ENCODE measurements at regions not wholly inside any gene's neighbourhood (a gene's known extent, or its start where the extent isn't known, plus 50 kb on each side); places are given as distances from the start of the nearest gene placed in this dataset.

- DNase-seq (ENCODE audit: low spot score) = no peak
- Histone ChIP-seq H3K4me3 (ENCODE audit: low read depth in 1 of 3, low read length in 3 of 3) (no peak overlapping the region), H3K27ac (ENCODE audit: low read depth in 1 of 2, low read length in 2 of 2) (no peak overlapping the region), H3K4me1 (ENCODE audit: control insufficient read depth in 4 of 4, insufficient read depth in 4 of 4, low read length in 3 of 4) (no peaks in the 10 kb centered on the region), H3K36me3 (ENCODE audit: control insufficient read depth in 4 of 4, insufficient read depth in 3 of 4, low read depth in 1 of 4, low read length in 3 of 4) (no peaks in the 10 kb centered on the region), H3K9ac (ENCODE audit: low read depth in 1 of 2, low read length in 2 of 2) (no peak overlapping the region), H3K27me3 (ENCODE audit: control insufficient read depth in 4 of 4, insufficient read depth in 4 of 4, low read length in 3 of 4) (no peaks in the 10 kb centered on the region), H3K9me3 (ENCODE audit: control insufficient read depth in 4 of 4, low read length in 3 of 4) (no peaks in the 10 kb centered on the region)
- TF ChIP-seq EGR1 (IDR thresholded peaks at IDR 0.05; ENCODE audit: low read depth in 2 of 2) (no peak), JUND (IDR thresholded peaks at IDR 0.05) (no peak), YY1 (IDR thresholded peaks at IDR 0.05) (no peak), TAF1 (conservative IDR thresholded peaks at IDR 0.05) (no peak), FOXA1 (IDR thresholded peaks at IDR 0.05) (no peak), FOXA2 (IDR thresholded peaks at IDR 0.05) (no peak)
- TF ChIP-seq, protein P1, sequence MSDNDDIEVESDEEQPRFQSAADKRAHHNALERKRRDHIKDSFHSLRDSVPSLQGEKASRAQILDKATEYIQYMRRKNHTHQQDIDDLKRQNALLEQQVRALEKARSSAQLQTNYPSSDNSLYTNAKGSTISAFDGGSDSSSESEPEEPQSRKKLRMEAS (IDR thresholded peaks at IDR 0.05) = no peak
- 82% methylated on average over 2 of the region's 2 CpGs for WGBS
Observed at GRCh38 chr7:136392856-136393255, 415.7 kb upstream of the MTPN start.

DNA sequence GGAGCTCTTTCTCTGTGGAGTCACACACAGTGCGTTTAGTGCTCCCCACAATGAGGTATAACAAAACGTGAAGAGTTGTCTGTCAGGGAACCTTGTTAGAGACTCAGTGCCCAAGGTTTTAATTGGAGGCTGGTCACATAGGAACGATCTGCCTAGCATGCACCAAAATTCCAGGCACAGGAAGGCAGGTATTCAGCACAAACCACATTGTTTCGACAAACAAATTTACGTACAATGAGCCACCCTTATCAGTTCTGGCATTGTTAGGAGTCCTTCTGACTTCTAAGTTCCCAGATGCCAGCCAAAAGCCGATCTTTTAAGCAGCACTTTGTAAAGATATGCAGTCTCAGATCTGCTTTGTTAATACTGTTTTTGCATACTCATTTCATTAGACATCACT, 414.2 kb upstream of the MTPN start:
- H3K9ac ChIP-seq (ENCODE audit: low read depth in 1 of 2, low read length in 2 of 2) = no peak overlapping the region
- 48% methylated on average over 6 of the region's 6 CpGs for WGBS
- H3K27me3 ChIP-seq (ENCODE audit: control insufficient read depth in 4 of 4, insufficient read depth in 4 of 4, low read length in 3 of 4) = no peaks in the 10 kb centered on the region
- no peak overlapping the region for H3K4me3 ChIP-seq (ENCODE audit: low read depth in 1 of 3, low read length in 3 of 3)
- H3K4me1 ChIP-seq (ENCODE audit: control insufficient read depth in 4 of 4, insufficient read depth in 4 of 4, low read length in 3 of 4) = no peaks in the 10 kb centered on the region
- no peaks in the 10 kb centered on the region for H3K36me3 ChIP-seq (ENCODE audit: control insufficient read depth in 4 of 4, insufficient read depth in 3 of 4, low read depth in 1 of 4, low read length in 3 of 4)
- DNase-seq (ENCODE audit: low spot score) = no peak
- no peaks in the 10 kb centered on the region for H3K9me3 ChIP-seq (ENCODE audit: control insufficient read depth in 4 of 4, low read length in 3 of 4)
- TF ChIP-seq CTCF (IDR thresholded peaks at IDR 0.05; ENCODE audit: low read depth, low read length, missing input control) (no peak), FOXA1 (IDR thresholded peaks at IDR 0.05) (no peak), EGR1 (IDR thresholded peaks at IDR 0.05; ENCODE audit: low read depth in 2 of 2) (no peak), JUND (IDR thresholded peaks at IDR 0.05) (no peak), YY1 (IDR thresholded peaks at IDR 0.05) (no peak), NR2F2 (IDR thresholded peaks at IDR 0.05) (no peak), GABPA (IDR thresholded peaks at IDR 0.05 in 1 of 2, conservative IDR thresholded peaks at IDR 0.05 in 1 of 2) (no peak), HNF4G (IDR thresholded peaks at IDR 0.05) (no peak), SP1 (IDR thresholded peaks at IDR 0.05) (no peak)
- TF ChIP-seq, protein P1 (IDR thresholded peaks at IDR 0.05) = no peak
- TF ChIP-seq, protein P2, sequence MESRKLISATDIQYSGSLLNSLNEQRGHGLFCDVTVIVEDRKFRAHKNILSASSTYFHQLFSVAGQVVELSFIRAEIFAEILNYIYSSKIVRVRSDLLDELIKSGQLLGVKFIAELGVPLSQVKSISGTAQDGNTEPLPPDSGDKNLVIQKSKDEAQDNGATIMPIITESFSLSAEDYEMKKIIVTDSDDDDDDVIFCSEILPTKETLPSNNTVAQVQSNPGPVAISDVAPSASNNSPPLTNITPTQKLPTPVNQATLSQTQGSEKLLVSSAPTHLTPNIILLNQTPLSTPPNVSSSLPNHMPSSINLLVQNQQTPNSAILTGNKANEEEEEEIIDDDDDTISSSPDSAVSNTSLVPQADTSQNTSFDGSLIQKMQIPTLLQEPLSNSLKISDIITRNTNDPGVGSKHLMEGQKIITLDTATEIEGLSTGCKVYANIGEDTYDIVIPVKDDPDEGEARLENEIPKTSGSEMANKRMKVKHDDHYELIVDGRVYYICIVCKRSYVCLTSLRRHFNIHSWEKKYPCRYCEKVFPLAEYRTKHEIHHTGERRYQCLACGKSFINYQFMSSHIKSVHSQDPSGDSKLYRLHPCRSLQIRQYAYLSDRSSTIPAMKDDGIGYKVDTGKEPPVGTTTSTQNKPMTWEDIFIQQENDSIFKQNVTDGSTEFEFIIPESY (IDR thresholded peaks at IDR 0.05) = no peak
- TF ChIP-seq, protein P3, sequence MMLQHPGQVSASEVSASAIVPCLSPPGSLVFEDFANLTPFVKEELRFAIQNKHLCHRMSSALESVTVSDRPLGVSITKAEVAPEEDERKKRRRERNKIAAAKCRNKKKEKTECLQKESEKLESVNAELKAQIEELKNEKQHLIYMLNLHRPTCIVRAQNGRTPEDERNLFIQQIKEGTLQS (IDR thresholded peaks at IDR 0.05) = no peak
- no peak overlapping the region for H3K27ac ChIP-seq (ENCODE audit: low read depth in 1 of 2, low read length in 2 of 2)

DNA sequence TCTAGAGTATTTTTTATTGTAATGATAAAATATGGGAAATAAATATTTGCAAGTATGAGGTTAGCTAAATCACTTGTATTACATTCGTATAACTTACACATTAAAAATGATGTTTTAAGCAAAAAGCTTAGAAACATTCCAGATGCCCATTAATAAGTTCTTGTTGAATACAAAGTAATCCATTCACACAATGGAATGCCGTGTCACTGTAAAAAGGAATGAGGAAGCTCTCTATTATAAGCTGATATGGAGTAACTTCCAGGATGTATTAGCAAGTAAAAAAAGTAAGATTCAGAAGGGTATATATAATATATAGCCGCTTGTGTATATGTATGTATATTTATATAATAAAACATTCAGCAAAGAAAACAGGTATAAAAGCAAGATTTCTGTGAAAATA, 412.8 kb upstream of the MTPN start:
- Histone ChIP-seq H3K27me3 (ENCODE audit: control insufficient read depth in 4 of 4, insufficient read depth in 4 of 4, low read length in 3 of 4) (no peaks in the 10 kb centered on the region), H3K27ac (ENCODE audit: low read depth in 1 of 2, low read length in 2 of 2) (no peak overlapping the region), H3K4me3 (ENCODE audit: low read depth in 1 of 3, low read length in 3 of 3) (no peak overlapping the region), H3K9me3 (ENCODE audit: control insufficient read depth in 4 of 4, low read length in 3 of 4) (no peaks in the 10 kb centered on the region), H3K36me3 (ENCODE audit: control insufficient read depth in 4 of 4, insufficient read depth in 3 of 4, low read depth in 1 of 4, low read length in 3 of 4) (no peaks in the 10 kb centered on the region), H3K4me1 (ENCODE audit: control insufficient read depth in 4 of 4, insufficient read depth in 4 of 4, low read length in 3 of 4) (no peaks in the 10 kb centered on the region), H3K9ac (ENCODE audit: low read depth in 1 of 2, low read length in 2 of 2) (no peak overlapping the region)
- no peak for TF ChIP-seq RAD21 (IDR thresholded peaks at IDR 0.05)
- TF ChIP-seq TAF1 (conservative IDR thresholded peaks at IDR 0.05) = no peak
- TF ChIP-seq HNF4A (conservative IDR thresholded peaks at IDR 0.05) = no peak
- TF ChIP-seq, protein P2 (IDR thresholded peaks at IDR 0.05) = no peak
- TF ChIP-seq FOXA2 (IDR thresholded peaks at IDR 0.05) = no peak
- no peak for TF ChIP-seq GABPA (IDR thresholded peaks at IDR 0.05 in 1 of 2, conservative IDR thresholded peaks at IDR 0.05 in 1 of 2)
- TF ChIP-seq, protein P3 (IDR thresholded peaks at IDR 0.05) = no peak
- TF ChIP-seq, protein P1 (IDR thresholded peaks at IDR 0.05) = no peak
- no peak for TF ChIP-seq EGR1 (IDR thresholded peaks at IDR 0.05; ENCODE audit: low read depth in 2 of 2)
- TF ChIP-seq FOXA1 (IDR thresholded peaks at IDR 0.05) = no peak
- WGBS = 63% methylated on average over 3 of the region's 3 CpGs
- no peak for DNase-seq (ENCODE audit: low spot score)

Measured in liver (tissue), 8 donors.